Adipocyte (in vitro differentiated cells): ENCODE measurements at regions not wholly inside any gene's neighbourhood (a gene's known extent, or its start where the extent isn't known, plus 50 kb on each side); places are given as distances from the start of the nearest gene placed in this dataset.
"Not testable (repeated sequence)": the region's sequence is repeated elsewhere in the genome, so short reads cannot be mapped to it uniquely, and the experiment has no call there.

ENCODE experiments used
- DNase-seq: peaks from one replicate; pipeline ENCODE4 v3.0.0-alpha.2; 2015; ENCODE audit warnings: low read depth
- H3K27me3 ChIP-seq: replicated peaks from 2 replicates; pipeline ENCODE4 v1.7.0; 2013; ENCODE audit warnings: mild to moderate bottlenecking, low read length, moderate library complexity; ENCODE audit not compliant: control insufficient read depth, insufficient read depth
- H3K36me3 ChIP-seq: 2 replicates; pipeline ENCODE4 v1.7.0; 2013; ENCODE audit warnings: low read length, mild to moderate bottlenecking, moderate library complexity; ENCODE audit not compliant: control insufficient read depth, insufficient read depth, severe bottlenecking
- H3K4me1 ChIP-seq: 2 replicates; pipeline ENCODE4 v1.7.0; 2013; ENCODE audit warnings: mild to moderate bottlenecking, low read length, moderate library complexity; ENCODE audit not compliant: control insufficient read depth, insufficient read depth
- H3K4me3 ChIP-seq: 2 replicates; pipeline ENCODE4 v1.7.0; 2013; ENCODE audit warnings: mild to moderate bottlenecking, low read length, moderate library complexity
- H3K9ac ChIP-seq: 2 replicates; pipeline ENCODE4 v1.7.0; 2013; ENCODE audit warnings: mild to moderate bottlenecking, low read length, moderate library complexity
- H3K9me3 ChIP-seq: 2 replicates; pipeline ENCODE4 v1.7.0; 2013; ENCODE audit warnings: mild to moderate bottlenecking, low read length, moderate library complexity; ENCODE audit not compliant: control insufficient read depth

- Histone ChIP-seq H3K27me3 (no peaks in the 10 kb centered on the region), H3K4me1 (peaks cover 48% of the 10 kb centered on the region), H3K9me3 (no peaks in the 10 kb centered on the region), H3K36me3 (peaks cover 25% of the 10 kb centered on the region), H3K9ac (peak overlapping the region; percentile 14), H3K4me3 (no peak overlapping the region)
- peak; percentile 88 for DNase-seq
Measured at GRCh38 chr7:131057015-131057793, 270.5 kb upstream of the MKLN1 start.

GRCh38 chr7:131057794-131058070 is 269.9 kb upstream of the MKLN1 start:
- Histone ChIP-seq H3K4me1 (peaks cover 48% of the 10 kb centered on the region), H3K9ac (peak overlapping the region; percentile 6), H3K36me3 (peaks cover 21% of the 10 kb centered on the region), H3K4me3 (no peak overlapping the region), H3K27me3 (no peaks in the 10 kb centered on the region), H3K9me3 (no peaks in the 10 kb centered on the region)
- no peak for DNase-seq

DNA sequence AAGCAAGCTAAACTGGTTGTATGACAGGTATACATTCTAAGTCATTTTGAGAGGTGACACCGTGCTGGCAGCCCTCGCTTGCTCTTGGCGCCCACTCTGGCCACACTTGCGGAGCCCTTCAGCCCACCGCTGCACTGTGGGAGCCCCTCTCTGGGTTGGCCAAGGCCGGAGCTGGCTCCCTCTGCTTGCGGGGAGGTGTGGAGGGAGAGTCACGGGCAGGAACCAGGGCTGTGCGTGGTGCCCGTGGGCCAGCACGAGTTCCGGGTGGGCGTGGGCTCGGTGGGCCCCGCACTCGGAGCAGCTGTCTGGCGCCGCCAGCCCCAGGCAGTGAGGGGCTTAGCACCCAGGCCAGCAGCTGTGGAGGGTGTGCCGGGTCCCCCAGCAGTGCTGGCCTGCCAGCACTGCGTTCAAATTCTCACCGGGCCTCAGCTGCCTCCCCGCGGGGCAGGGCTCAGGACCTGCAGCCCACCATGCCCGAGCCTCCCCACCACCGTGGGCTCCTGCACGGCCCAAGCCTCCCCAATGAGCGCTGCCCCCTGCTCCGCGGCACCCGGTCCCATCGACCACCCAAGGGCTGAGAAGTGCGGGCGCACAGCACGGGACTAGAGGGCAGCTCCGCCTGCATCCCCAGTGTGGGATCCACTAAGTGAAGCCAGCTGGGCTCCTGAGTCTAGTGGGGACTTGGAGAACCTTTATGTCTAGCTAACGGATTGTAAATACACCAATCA is 269.0 kb upstream of the MKLN1 start:
- DNase-seq, H3K9ac ChIP-seq, H3K9me3 ChIP-seq, H3K27me3 ChIP-seq, H3K4me3 ChIP-seq: not testable (repeated sequence)
- Histone ChIP-seq H3K4me1 (peaks cover 46% of the 10 kb centered on the region), H3K36me3 (peaks cover 19% of the 10 kb centered on the region)

GRCh38 chr7:131059401-131059800 is 268.3 kb upstream of the MKLN1 start:
- not testable (repeated sequence) for H3K9me3 ChIP-seq, H3K9ac ChIP-seq, H3K4me3 ChIP-seq, DNase-seq, H3K27me3 ChIP-seq
- Histone ChIP-seq H3K36me3 (peaks cover 15% of the 10 kb centered on the region), H3K4me1 (peaks cover 44% of the 10 kb centered on the region)

DNA sequence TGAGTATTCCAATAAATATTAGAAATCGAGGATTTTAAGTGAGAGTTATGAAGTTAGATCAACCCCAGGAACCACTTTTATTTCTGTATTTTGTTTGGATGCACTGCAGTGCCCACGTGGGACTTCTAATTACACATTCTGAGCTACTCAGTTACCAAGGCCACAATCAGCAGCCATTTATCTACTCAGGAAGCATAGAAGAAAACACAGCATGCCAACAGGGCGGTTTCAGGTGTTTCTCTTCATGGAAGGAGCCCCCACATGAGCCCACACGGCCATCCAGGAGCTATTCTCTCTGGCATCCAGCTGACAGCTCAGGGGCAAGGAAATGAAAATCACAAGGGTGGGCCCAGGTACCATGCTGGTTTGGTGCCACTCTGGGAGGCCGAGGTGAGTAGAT is 266.5 kb upstream of the MKLN1 start:
- Histone ChIP-seq H3K36me3 (peaks cover 24% of the 10 kb centered on the region), H3K27me3 (no peaks in the 10 kb centered on the region), H3K9ac (no peak overlapping the region), H3K9me3 (no peaks in the 10 kb centered on the region), H3K4me3 (no peak overlapping the region), H3K4me1 (peaks cover 41% of the 10 kb centered on the region)
- no peak for DNase-seq

GRCh38 chr7:131061818-131062217 is 265.9 kb upstream of the MKLN1 start:
- no peak for DNase-seq

GRCh38 chr7:131066635-131067034 is 261.0 kb upstream of the MKLN1 start:
- H3K9ac ChIP-seq, result no peak overlapping the region
- peaks cover 17% of the 10 kb centered on the region for H3K36me3 ChIP-seq
- H3K4me1 ChIP-seq, result peaks cover 45% of the 10 kb centered on the region
- H3K27me3 ChIP-seq, result no peaks in the 10 kb centered on the region
- DNase-seq, result peak; percentile 37
- H3K4me3 ChIP-seq, result no peak overlapping the region
- no peaks in the 10 kb centered on the region for H3K9me3 ChIP-seq

More at GRCh38 chr7:131061818-131062217, 265.9 kb upstream of the MKLN1 start:
- Histone ChIP-seq H3K4me3 (no peak overlapping the region), H3K27me3 (no peaks in the 10 kb centered on the region), H3K4me1 (peaks cover 41% of the 10 kb centered on the region), H3K9ac (no peak overlapping the region), H3K9me3 (no peaks in the 10 kb centered on the region), H3K36me3 (peaks cover 28% of the 10 kb centered on the region)

GRCh38 chr7:131067220-131067619 is 260.5 kb upstream of the MKLN1 start:
- Histone ChIP-seq H3K27me3 (no peaks in the 10 kb centered on the region), H3K36me3 (peaks cover 14% of the 10 kb centered on the region), H3K4me1 (peaks cover 48% of the 10 kb centered on the region), H3K4me3 (no peak overlapping the region), H3K9ac (no peak overlapping the region), H3K9me3 (no peaks in the 10 kb centered on the region)
- DNase-seq, result no peak

- peak; percentile 59 for DNase-seq
Measured at GRCh38 chr7:131068604-131069021, 259.1 kb upstream of the MKLN1 start.

GRCh38 chr7:131071786-131072504 is 255.7 kb upstream of the MKLN1 start:
- no peaks in the 10 kb centered on the region for H3K9me3 ChIP-seq
- no peaks in the 10 kb centered on the region for H3K27me3 ChIP-seq
- peak overlapping the region; percentile 50 for H3K9ac ChIP-seq
- H3K36me3 ChIP-seq, result peaks cover 32% of the 10 kb centered on the region
- H3K4me3 ChIP-seq, result peak overlapping the region; percentile 55
- H3K4me1 ChIP-seq, result peaks cover 64% of the 10 kb centered on the region
- peak; percentile 62 for DNase-seq

More at GRCh38 chr7:131068604-131069021, 259.1 kb upstream of the MKLN1 start:
- no peaks in the 10 kb centered on the region for H3K27me3 ChIP-seq
- H3K9ac ChIP-seq, result peak overlapping the region; percentile 56
- peaks cover 55% of the 10 kb centered on the region for H3K4me1 ChIP-seq
- no peaks in the 10 kb centered on the region for H3K9me3 ChIP-seq
- no peak overlapping the region for H3K4me3 ChIP-seq
- H3K36me3 ChIP-seq, result peaks cover 27% of the 10 kb centered on the region

- Histone ChIP-seq H3K4me3 (peak overlapping the region; percentile 55), H3K9me3 (no peaks in the 10 kb centered on the region)
- DNase-seq, result no peak
Measured at GRCh38 chr7:131072505-131073091, 255.1 kb upstream of the MKLN1 start.

More at GRCh38 chr7:131072505-131073091, 255.1 kb upstream of the MKLN1 start:
- peaks cover 34% of the 10 kb centered on the region for H3K36me3 ChIP-seq
- H3K27me3 ChIP-seq, result no peaks in the 10 kb centered on the region
- peak overlapping the region; percentile 50 for H3K9ac ChIP-seq
- peaks cover 63% of the 10 kb centered on the region for H3K4me1 ChIP-seq
